OCI-LY3 (cell line): ENCODE measurements at regions not wholly inside any gene's neighbourhood (a gene's known extent, or its start where the extent isn't known, plus 50 kb on each side); places are given as distances from the start of the nearest gene placed in this dataset.

Source experiments
- CTCF ChIP-seq: fragments of 200-600, 300-600 bp; sonication (generic); IDR thresholded peaks from 2 replicates; pipeline ENCODE4 v1.5.1; 2014; ENCODE audit warnings: antibody characterized with exemption, low read length, low read depth
- EZH2phosphoT487 ChIP-seq: fragments of 200-600 bp; shearing (Covaris generic); IDR thresholded peaks from 2 replicates; pipeline ENCODE4 v1.6.1; 2018; ENCODE audit warnings: antibody characterized with exemption, mixed run types, low read depth

GRCh38 chr4:144402176-144402575 lies 243.8 kb upstream of the HHIP start:
- TF ChIP-seq CTCF: no peak
- no peak for TF ChIP-seq EZH2phosphoT487
